Loucy (cell line): ENCODE measurements at regions not wholly inside any gene's neighbourhood (a gene's known extent, or its start where the extent isn't known, plus 50 kb on each side); places are given as distances from the start of the nearest gene placed in this dataset.

Experiments
- EZH2phosphoT487 ChIP-seq: fragments of 200-600 bp; IDR thresholded peaks from 2 replicates; pipeline ENCODE4 v1.6.1; 2018; ENCODE audit warnings: antibody characterized with exemption, mild to moderate bottlenecking, moderate library complexity, borderline replicate concordance
- TF ChIP-seq, protein P1 (sequence below): fragments of 200-600 bp; sonication (generic); conservative IDR thresholded peaks from 2 replicates; pipeline ENCODE4 v1.5.1; 2014; ENCODE audit warnings: mild to moderate bottlenecking, antibody characterized with exemption, low read length

DNA sequence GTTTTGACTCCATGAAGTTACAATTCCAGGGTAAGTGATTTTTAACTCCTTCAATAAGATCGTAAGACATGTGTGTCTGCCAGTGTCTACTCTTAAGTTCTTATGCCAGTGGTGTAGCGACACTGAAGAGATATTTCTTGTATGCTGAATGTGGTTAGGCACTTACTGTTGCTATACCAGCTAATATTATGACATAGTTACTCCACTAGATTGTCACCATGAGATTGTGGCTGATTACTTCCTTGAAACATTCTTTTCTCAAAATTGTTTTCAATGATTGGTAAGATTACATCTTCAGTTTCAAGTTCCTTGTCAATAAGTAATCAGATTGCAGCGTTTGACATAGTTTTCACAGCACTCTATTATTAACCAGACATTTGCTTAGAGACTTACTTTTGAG, 60.6 kb upstream of the PAGE5 start:
- TF ChIP-seq, protein P1, sequence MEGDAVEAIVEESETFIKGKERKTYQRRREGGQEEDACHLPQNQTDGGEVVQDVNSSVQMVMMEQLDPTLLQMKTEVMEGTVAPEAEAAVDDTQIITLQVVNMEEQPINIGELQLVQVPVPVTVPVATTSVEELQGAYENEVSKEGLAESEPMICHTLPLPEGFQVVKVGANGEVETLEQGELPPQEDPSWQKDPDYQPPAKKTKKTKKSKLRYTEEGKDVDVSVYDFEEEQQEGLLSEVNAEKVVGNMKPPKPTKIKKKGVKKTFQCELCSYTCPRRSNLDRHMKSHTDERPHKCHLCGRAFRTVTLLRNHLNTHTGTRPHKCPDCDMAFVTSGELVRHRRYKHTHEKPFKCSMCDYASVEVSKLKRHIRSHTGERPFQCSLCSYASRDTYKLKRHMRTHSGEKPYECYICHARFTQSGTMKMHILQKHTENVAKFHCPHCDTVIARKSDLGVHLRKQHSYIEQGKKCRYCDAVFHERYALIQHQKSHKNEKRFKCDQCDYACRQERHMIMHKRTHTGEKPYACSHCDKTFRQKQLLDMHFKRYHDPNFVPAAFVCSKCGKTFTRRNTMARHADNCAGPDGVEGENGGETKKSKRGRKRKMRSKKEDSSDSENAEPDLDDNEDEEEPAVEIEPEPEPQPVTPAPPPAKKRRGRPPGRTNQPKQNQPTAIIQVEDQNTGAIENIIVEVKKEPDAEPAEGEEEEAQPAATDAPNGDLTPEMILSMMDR: no peak
- no peak for TF ChIP-seq EZH2phosphoT487
